Fibroblast of villous mesenchyme (primary cell): ENCODE measurements at regions not wholly inside any gene's neighbourhood (a gene's known extent, or its start where the extent isn't known, plus 50 kb on each side); places are given as distances from the start of the nearest gene placed in this dataset.

Source experiments
- DNase-seq: peaks from one replicate; pipeline ENCODE4 v3.0.0-alpha.2; 2010; ENCODE audit warnings: low read depth
- H3K4me3 ChIP-seq: 2 replicates; pipeline ENCODE4 v1.5.1; 2011; ENCODE audit warnings: low read depth, mild to moderate bottlenecking, low read length
- TF ChIP-seq, protein P1 (sequence below): IDR thresholded peaks from 2 replicates; pipeline ENCODE4 v1.5.1; 2012; ENCODE audit warnings: low read depth, mild to moderate bottlenecking, low read length; ENCODE audit not compliant: insufficient read depth

GRCh38 chr11:70643642-70644041 lies 245.3 kb downstream of the CTTN start:
- H3K4me3 ChIP-seq = no peak overlapping the region
- DNase-seq = no peak
- TF ChIP-seq, protein P1, sequence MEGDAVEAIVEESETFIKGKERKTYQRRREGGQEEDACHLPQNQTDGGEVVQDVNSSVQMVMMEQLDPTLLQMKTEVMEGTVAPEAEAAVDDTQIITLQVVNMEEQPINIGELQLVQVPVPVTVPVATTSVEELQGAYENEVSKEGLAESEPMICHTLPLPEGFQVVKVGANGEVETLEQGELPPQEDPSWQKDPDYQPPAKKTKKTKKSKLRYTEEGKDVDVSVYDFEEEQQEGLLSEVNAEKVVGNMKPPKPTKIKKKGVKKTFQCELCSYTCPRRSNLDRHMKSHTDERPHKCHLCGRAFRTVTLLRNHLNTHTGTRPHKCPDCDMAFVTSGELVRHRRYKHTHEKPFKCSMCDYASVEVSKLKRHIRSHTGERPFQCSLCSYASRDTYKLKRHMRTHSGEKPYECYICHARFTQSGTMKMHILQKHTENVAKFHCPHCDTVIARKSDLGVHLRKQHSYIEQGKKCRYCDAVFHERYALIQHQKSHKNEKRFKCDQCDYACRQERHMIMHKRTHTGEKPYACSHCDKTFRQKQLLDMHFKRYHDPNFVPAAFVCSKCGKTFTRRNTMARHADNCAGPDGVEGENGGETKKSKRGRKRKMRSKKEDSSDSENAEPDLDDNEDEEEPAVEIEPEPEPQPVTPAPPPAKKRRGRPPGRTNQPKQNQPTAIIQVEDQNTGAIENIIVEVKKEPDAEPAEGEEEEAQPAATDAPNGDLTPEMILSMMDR = no peak

DNA sequence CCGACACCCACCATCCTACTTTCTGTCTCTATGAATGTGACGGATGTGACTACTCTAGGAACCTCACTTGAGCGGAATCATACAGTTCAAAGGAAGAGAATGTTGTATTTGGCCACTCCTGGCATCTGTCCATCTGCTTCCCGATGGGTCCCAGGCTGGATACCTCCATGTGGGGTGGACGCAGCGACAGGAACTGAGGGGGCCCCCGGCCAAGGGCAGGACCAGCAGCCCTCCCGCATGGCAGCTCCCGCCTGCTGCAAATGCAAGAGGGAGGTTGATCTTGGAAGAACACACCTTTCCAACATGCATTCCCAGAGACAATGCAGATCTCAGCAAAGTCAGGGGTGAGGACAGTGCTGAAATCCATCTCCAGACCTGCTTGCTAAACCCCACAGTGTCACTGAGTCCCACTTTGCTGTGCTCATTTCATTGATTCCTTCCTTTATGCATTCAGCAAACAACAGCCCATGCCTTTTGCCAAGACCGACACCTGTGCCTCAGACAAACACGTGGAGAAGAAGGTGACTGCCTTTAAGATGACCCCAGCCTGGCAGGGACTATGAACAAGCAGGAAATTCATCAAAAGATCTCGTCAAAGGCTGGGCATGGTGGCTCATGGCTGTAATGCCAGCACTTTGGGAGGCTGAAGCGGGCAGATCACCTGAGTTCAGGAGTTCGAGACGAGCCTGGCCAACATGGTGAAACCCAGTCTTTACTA lies 246.2 kb downstream of the CTTN start:
- TF ChIP-seq, protein P1 = no peak
- H3K4me3 ChIP-seq = no peak overlapping the region
- DNase-seq = no peak

DNA sequence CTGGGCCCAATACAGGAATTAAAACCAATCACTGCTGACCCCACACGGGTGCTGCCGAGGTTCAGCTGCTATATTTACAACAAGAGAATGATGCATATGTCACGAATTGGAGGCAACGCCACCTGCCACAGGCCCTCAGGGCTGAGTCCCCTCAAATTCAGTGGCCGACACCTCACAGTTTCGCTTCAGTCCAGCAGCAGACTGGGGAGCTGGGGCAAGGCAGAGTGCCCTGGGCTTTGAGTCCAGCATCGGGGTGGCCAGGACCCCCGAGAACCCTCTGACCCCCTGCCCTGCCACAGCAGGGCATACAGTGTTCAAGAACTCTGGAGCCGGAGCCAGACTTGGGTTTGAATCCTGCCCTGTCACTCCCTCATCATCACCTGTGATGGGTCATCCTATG lies 247.2 kb downstream of the CTTN start:
- no peak for DNase-seq
- H3K4me3 ChIP-seq = no peak overlapping the region
- TF ChIP-seq, protein P1 = no peak

DNA sequence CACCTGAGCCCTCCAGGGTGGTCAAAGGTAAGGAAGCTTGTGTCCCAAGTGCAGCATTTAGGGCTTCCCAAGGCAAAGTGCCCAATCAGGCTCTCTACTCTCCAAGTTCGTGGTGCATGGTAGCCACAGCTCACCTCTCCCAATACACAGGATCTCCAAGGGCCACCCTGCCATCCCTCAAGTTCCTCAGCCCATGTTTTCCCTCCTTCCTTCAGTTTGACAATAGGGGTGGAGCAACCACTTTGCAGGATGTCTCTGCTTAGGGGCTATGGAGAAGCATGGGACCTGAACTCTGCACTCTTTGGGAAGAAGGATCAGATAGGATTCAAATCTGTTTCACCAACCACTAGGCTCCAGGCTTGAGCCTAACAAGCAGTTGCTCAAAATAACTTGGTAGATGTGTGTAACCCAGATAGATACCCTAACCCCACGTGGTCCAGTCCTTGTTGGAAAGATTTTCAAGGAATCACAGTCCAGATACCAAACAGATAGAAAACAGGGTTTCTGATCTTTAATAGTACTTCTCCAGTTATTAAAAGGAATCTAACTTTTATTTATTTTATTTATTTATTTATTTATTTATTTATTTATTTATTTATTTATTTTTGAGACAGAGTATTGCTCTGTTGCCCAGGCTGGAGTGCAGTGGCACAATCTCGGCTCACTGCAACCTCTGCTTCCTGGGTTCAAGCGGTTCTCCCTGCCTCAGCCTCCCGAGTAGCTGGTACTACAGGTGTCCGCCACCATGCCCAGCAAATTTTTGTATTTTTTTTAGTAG lies 248.1 kb downstream of the CTTN start:
- no peak overlapping the region for H3K4me3 ChIP-seq
- DNase-seq = no peak
- TF ChIP-seq, protein P1 = no peak

DNA sequence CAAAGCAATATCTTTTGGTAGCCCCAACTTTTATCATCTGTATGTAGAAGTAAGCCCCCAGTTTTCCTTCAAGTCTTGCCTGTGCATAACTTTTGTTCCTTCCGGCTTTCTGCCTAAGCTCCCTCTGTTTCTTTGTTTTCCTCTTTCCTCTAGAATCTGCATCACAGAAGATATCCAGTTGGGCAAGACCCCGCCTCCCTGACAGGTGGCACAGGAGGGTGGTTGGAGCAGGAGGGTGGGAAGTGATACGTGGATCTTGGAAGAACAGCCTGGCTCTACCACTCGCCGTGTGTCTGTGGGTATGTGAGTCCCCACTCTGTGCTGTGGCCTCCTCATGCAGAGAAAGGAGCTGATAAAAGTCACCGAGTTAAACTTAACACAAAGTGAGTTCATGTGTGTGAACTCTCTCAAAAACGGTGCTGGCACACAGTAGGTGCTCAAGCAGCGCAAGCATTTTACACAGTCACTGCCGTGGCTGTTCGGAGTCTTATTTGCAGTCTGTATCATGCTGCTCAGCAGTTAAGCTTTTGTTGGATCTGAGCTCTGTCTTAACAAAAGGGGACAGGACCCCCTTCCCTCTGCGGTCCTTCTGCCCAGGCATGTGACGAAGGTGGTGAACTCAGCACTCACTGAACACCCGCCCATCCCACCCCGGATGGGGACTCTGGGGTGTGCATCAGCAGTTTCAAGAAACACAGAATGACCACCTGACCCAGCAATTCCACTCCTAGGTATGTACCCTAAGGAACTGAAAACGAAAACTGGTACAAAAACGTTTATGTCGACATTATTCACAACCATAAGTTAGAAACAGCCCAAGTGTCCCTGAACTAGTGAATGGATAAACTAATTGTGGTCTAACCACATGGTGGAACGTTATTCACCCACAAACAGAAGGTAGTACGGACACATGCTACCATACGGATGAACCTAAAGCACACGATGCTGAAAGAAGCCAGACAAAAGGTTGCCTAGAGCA lies 249.1 kb downstream of the CTTN start:
- no peak overlapping the region for H3K4me3 ChIP-seq
- TF ChIP-seq, protein P1 = no peak
- no peak for DNase-seq

GRCh38 chr11:70650075-70650909 lies 252.0 kb downstream of the CTTN start:
- H3K4me3 ChIP-seq = no peak overlapping the region
- DNase-seq = peak; percentile 67
- TF ChIP-seq, protein P1 = no peak
